GM12878 (cell line): ENCODE measurements at regions not wholly inside any gene's neighbourhood (a gene's known extent, or its start where the extent isn't known, plus 50 kb on each side); places are given as distances from the start of the nearest gene placed in this dataset.

Experiments
- ATAC-seq: fragments of 200-7000 bp; cut with Tn5 transposase; 3 replicates; pipeline ENCODE4 v1.9.1; 2020; ENCODE audit warnings: mild to moderate bottlenecking, moderate library complexity
- BruUV-seq: library from RNA; stranded (reverse); fragments of 400-500 nt; replicated peaks from 2 replicates; lab custom pipeline; 2021; lab: Mats Ljungman, UMichigan
- CTCF ChIA-PET: fragments of 300-600 bp; sonication (Branson Sonifier 250); formaldehyde crosslinking; extraction: SDS; loops from one replicate; lab custom pipeline; 2021; ENCODE audit warnings: inconsistent platforms; lab: Yijun Ruan, JAX
- POLR2A ChIA-PET: fragments of 350-600 bp; formaldehyde crosslinking; extraction: SDS; loops from one replicate; lab custom pipeline; 2021; ENCODE audit warnings: inconsistent platforms; lab: Charles Lee
- RAD21 ChIA-PET: fragments of 300-600 bp; sonication (Branson Sonifier 250); formaldehyde crosslinking; loops from one replicate; lab custom pipeline; 2023; ENCODE audit warnings: antibody characterized with exemption; ENCODE audit not compliant: unreplicated experiment; lab: Charles Lee
- SMC1A ChIA-PET: fragments of 300-600 bp; sonication (Branson Sonifier 250); formaldehyde crosslinking; loops from one replicate; lab custom pipeline; 2023; ENCODE audit not compliant: unreplicated experiment, uncharacterized antibody; lab: Charles Lee
- DNase-seq: peaks from one replicate; pipeline ENCODE4 v3.0.0-alpha.2; 2011; ENCODE audit warnings: low read depth, low spot score
- FAIRE-seq: peaks from 3 replicates; lab custom pipeline; 2011; peaks lifted over from hg19 to GRCh38; lab: Jason Lieb, UNC
- H2AFZ ChIP-seq: 2 replicates; pipeline ENCODE4 v1.6.0; 2011; ENCODE audit warnings: low read depth, low read length, control low read depth; ENCODE audit not compliant: control insufficient read depth
- H3K27ac ChIP-seq: 2 replicates; pipeline ENCODE4 v1.5.1; 2011; ENCODE audit warnings: control low read depth; ENCODE audit not compliant: control insufficient read depth, insufficient read depth
- H3K27me3 ChIP-seq, 2 experiments: replicated peaks in 1 of 2; 2 replicates each; pipeline versions ENCODE4 v1.6.0 to v1.6.1; 2011; ENCODE audit warnings: low read length in 1 of 2; ENCODE audit not compliant: control insufficient read depth in 2 of 2, insufficient read depth in 2 of 2
- H3K36me3 ChIP-seq, 2 experiments: 2 replicates each; pipeline ENCODE4 v1.5.1; 2011; ENCODE audit warnings: low read length in 1 of 2; ENCODE audit not compliant: control insufficient read depth in 2 of 2, insufficient read depth in 2 of 2
- H3K4me1 ChIP-seq: 2 replicates; pipeline ENCODE4 v1.6.1; 2011; ENCODE audit warnings: mild to moderate bottlenecking, low read length, moderate library complexity, mixed read lengths; ENCODE audit not compliant: control insufficient read depth, insufficient read depth
- H3K4me2 ChIP-seq: 2 replicates; pipeline ENCODE4 v1.6.0; 2011; ENCODE audit warnings: control low read depth; ENCODE audit not compliant: control insufficient read depth, insufficient read depth
- H3K4me3 ChIP-seq: fragments of 200-600 bp; sonication (generic); 2 replicates; pipeline ENCODE4 v1.5.1; 2016
- H3K79me2 ChIP-seq: 2 replicates; pipeline ENCODE4 v1.6.0; 2011; ENCODE audit warnings: low read length; ENCODE audit not compliant: control insufficient read depth, insufficient read depth
- H3K9ac ChIP-seq: 2 replicates; pipeline ENCODE4 v1.8.0; 2011; ENCODE audit warnings: low read length, control low read depth, mixed read lengths; ENCODE audit not compliant: control insufficient read depth, insufficient read depth
- H3K9me3 ChIP-seq: replicated peaks from 3 replicates; pipeline ENCODE4 v1.5.1; 2011; ENCODE audit warnings: mild to moderate bottlenecking, low read length; ENCODE audit not compliant: control insufficient read depth, insufficient read depth
- H4K20me1 ChIP-seq: 2 replicates; pipeline ENCODE4 v1.6.0; 2011; ENCODE audit not compliant: control insufficient read depth, insufficient read depth
- ASH2L ChIP-seq: fragments of 300-600, 200-600 bp; sonication (generic); IDR thresholded peaks from 2 replicates; pipeline ENCODE4 v1.6.1; 2017; ENCODE audit warnings: low read depth, mild to moderate bottlenecking, borderline replicate concordance
- ATF3 ChIP-seq: IDR thresholded peaks from 2 replicates; pipeline ENCODE4 v1.6.1; 2011; ENCODE audit warnings: low read depth, mild to moderate bottlenecking, low read length, moderate library complexity, borderline replicate concordance; ENCODE audit errors: extremely low read depth
- CBX5 ChIP-seq: sonication (generic); IDR thresholded peaks from 2 replicates; pipeline ENCODE4 v1.6.1; 2016; ENCODE audit warnings: low read depth, moderate library complexity, mild to moderate bottlenecking, inconsistent platforms
- EED ChIP-seq: sonication (generic); IDR thresholded peaks from 2 replicates; pipeline ENCODE4 v1.6.1; 2016; ENCODE audit warnings: antibody characterized with exemption, low read depth
- EP300 ChIP-seq, 2 experiments: fragments of 150-350 bp in 1 of 2; IDR thresholded peaks; 2 replicates each; pipeline ENCODE4 v1.6.1; 2011 to 2012; ENCODE audit warnings: low read depth in 2 of 2, low read length in 2 of 2, borderline replicate concordance in 1 of 2, improper control_type of control experiment in 1 of 2, inconsistent platforms in 1 of 2; ENCODE audit not compliant: control insufficient read depth in 1 of 2
- ETV6 ChIP-seq, 2 experiments: fragments of 450-650 bp in 1 of 2; IDR thresholded peaks in 1 of 2; conservative IDR thresholded peaks in 1 of 2; 2 replicates each; pipeline ENCODE4 v1.6.1; 2014; ENCODE audit warnings: antibody characterized with exemption in 1 of 2, borderline replicate concordance in 1 of 2, low read depth in 1 of 2, mild to moderate bottlenecking in 1 of 2, moderate library complexity in 1 of 2
- IRF4 ChIP-seq: IDR thresholded peaks from 2 replicates; pipeline ENCODE4 v1.6.1; 2011; ENCODE audit warnings: low read depth, low read length
- MEF2B ChIP-seq: fragments of 450-650 bp; IDR thresholded peaks from 2 replicates; pipeline ENCODE4 v1.6.1; 2018; ENCODE audit warnings: mild to moderate bottlenecking, moderate library complexity; ENCODE audit not compliant: partially characterized antibody, poor library complexity, severe bottlenecking
- MYC ChIP-seq: IDR thresholded peaks from 2 replicates; pipeline ENCODE4 v1.6.1; 2011; ENCODE audit warnings: mild to moderate bottlenecking, low read length, moderate library complexity, inconsistent platforms; ENCODE audit not compliant: insufficient read depth, insufficient replicate concordance, insufficient read length, severe bottlenecking
- NBN ChIP-seq: fragments of 450-650 bp; IDR thresholded peaks from 2 replicates; pipeline ENCODE4 v1.6.1; 2016
- NR2F1 ChIP-seq: fragments of 450-650 bp; conservative IDR thresholded peaks from 2 replicates; pipeline ENCODE4 v1.6.1; 2017; ENCODE audit warnings: mild to moderate bottlenecking
- PAX5 ChIP-seq: IDR thresholded peaks from 2 replicates; pipeline ENCODE4 v1.6.1; 2011; ENCODE audit warnings: low read depth, low read length, borderline replicate concordance
- RUNX3 ChIP-seq: IDR thresholded peaks from 2 replicates; pipeline ENCODE4 v1.6.1; 2012; ENCODE audit warnings: low read length, inconsistent platforms
- SMARCA5 ChIP-seq: fragments of 450-650 bp; IDR thresholded peaks from 2 replicates; pipeline ENCODE4 v1.6.1; 2017; ENCODE audit warnings: mild to moderate bottlenecking
- SRF ChIP-seq, 2 experiments: IDR thresholded peaks; 2 replicates each; pipeline ENCODE4 v1.6.1; 2011; ENCODE audit warnings: low read depth in 2 of 2, low read length in 2 of 2, mild to moderate bottlenecking in 1 of 2, moderate library complexity in 1 of 2
- STAT1 ChIP-seq: fragments of 450-650 bp; conservative IDR thresholded peaks from 2 replicates; pipeline ENCODE4 v1.6.1; 2014; ENCODE audit warnings: antibody characterized with exemption, mild to moderate bottlenecking
- TARDBP ChIP-seq: IDR thresholded peaks from 2 replicates; pipeline ENCODE4 v1.6.1; 2016; ENCODE audit warnings: borderline replicate concordance
- TCF3 ChIP-seq: IDR thresholded peaks from 2 replicates; pipeline ENCODE4 v1.6.1; 2012; ENCODE audit warnings: low read depth, mild to moderate bottlenecking, low read length, borderline replicate concordance; ENCODE audit not compliant: insufficient read depth
- USF1 ChIP-seq: IDR thresholded peaks from 2 replicates; pipeline ENCODE4 v1.6.1; 2011; ENCODE audit warnings: borderline replicate concordance, low read depth, mild to moderate bottlenecking, moderate library complexity, mixed read lengths, low read length; ENCODE audit not compliant: insufficient read depth; ENCODE audit errors: extremely low read length
- WGBS: methylation state at CpG from one replicate; pipeline ENCODE4 v1.1.6; 2016; ENCODE audit warnings: low lambda C conversion rate; ENCODE audit not compliant: insufficient replicate concordance, insufficient coverage; ENCODE audit errors: missing lambda C conversion rate; 5-methylcytosine and 5-hydroxymethylcytosine counted together
- in situ Hi-C: fragments of 300-500 bp; cut with MboI; formaldehyde crosslinking; loops from 9 replicates; pipeline ENCODE4 v1.14.3; 2018; ENCODE audit warnings: mixed read lengths
- intact Hi-C: fragments of 100-400 bp; cut with micrococcal nuclease; formaldehyde crosslinking; loops from one replicate; pipeline ENCODE4 v1.14.2; 2022; ENCODE audit not compliant: unreplicated experiment
- TF ChIP-seq, protein P1 (sequence below): IDR thresholded peaks from 2 replicates; pipeline ENCODE4 v1.6.1; 2012; ENCODE audit warnings: mild to moderate bottlenecking, low read depth, low read length

GRCh38 chr5:65072850-65073249, 304.1 kb downstream of the CWC27 start:
- ChIA-PET CTCF (interaction anchor here (1.0 to 7.0 kb wide), 11 partner anchors 8 to 410 kb away, joined by 3 to 61 read pairs (median 5); partner anchors contain the start of gene ADAMTS6), POLR2A (interaction anchor here (0.6 to 1.9 kb wide), 3 partner anchors 10 to 408 kb away, joined by 3 to 5 read pairs (median 5); no protein-coding TSS in a partner anchor)
- TF ChIP-seq EED: peak; percentile 56; the same call in 1 of the 2 replicates
- no peak for TF ChIP-seq ETV6 (conservative IDR thresholded peaks at IDR 0.05 in 1 of 2, IDR thresholded peaks at IDR 0.05 in 1 of 2; ENCODE audit: borderline replicate concordance in 1 of 2, low read depth in 1 of 2)
- no peak for TF ChIP-seq IRF4
- peak; percentile 35 for TF ChIP-seq USF1
- TF ChIP-seq RUNX3: no peak
- TF ChIP-seq TARDBP: no peak
- no peak for TF ChIP-seq NBN
- TF ChIP-seq SRF (IDR thresholded peaks at IDR 0.05; ENCODE audit: low read depth in 2 of 2, low read length in 2 of 2): 0 out of 4 replicates have a peak, but pooled peaks of 1 of the 2 experiments have one; percentile 47
- TF ChIP-seq SMARCA5: no peak
- TF ChIP-seq PAX5: no peak
- TF ChIP-seq, protein P1, sequence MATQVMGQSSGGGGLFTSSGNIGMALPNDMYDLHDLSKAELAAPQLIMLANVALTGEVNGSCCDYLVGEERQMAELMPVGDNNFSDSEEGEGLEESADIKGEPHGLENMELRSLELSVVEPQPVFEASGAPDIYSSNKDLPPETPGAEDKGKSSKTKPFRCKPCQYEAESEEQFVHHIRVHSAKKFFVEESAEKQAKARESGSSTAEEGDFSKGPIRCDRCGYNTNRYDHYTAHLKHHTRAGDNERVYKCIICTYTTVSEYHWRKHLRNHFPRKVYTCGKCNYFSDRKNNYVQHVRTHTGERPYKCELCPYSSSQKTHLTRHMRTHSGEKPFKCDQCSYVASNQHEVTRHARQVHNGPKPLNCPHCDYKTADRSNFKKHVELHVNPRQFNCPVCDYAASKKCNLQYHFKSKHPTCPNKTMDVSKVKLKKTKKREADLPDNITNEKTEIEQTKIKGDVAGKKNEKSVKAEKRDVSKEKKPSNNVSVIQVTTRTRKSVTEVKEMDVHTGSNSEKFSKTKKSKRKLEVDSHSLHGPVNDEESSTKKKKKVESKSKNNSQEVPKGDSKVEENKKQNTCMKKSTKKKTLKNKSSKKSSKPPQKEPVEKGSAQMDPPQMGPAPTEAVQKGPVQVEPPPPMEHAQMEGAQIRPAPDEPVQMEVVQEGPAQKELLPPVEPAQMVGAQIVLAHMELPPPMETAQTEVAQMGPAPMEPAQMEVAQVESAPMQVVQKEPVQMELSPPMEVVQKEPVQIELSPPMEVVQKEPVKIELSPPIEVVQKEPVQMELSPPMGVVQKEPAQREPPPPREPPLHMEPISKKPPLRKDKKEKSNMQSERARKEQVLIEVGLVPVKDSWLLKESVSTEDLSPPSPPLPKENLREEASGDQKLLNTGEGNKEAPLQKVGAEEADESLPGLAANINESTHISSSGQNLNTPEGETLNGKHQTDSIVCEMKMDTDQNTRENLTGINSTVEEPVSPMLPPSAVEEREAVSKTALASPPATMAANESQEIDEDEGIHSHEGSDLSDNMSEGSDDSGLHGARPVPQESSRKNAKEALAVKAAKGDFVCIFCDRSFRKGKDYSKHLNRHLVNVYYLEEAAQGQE: no peak
- TF ChIP-seq ASH2L: no peak
- TF ChIP-seq NR2F1: no peak
- no peak for TF ChIP-seq CBX5
- no peak for TF ChIP-seq MEF2B
- no peak for TF ChIP-seq MYC
- TF ChIP-seq TCF3: no peak
- TF ChIP-seq STAT1: no peak
- 0 out of 2 replicates have a peak, but pooled peaks have one; percentile 6 for TF ChIP-seq ATF3
- TF ChIP-seq EP300 (IDR thresholded peaks at IDR 0.05; ENCODE audit: borderline replicate concordance in 1 of 2, control insufficient read depth in 1 of 2, low read depth in 2 of 2, low read length in 2 of 2): no peak

More at GRCh38 chr5:65072850-65073249, 304.1 kb downstream of the CWC27 start:
- ChIA-PET SMC1A (interaction anchor here (0.7 to 25.4 kb wide), 14 partner anchors 10 to 408 kb away, joined by 3 to 614 read pairs (median 4); partner anchors contain the start of gene ADAMTS6), RAD21 (interaction anchor here (0.7 to 11.0 kb wide), 7 partner anchors 13 to 408 kb away, joined by 3 to 123 read pairs (median 19); partner anchors contain the start of gene ADAMTS6)
- no peaks in the 10 kb centered on the region for H3K79me2 ChIP-seq
- peak overlapping the region; percentile 11 for H2AFZ ChIP-seq
- no peak overlapping the region for H3K4me3 ChIP-seq
- no peak overlapping the region for H3K9ac ChIP-seq
- DNase-seq: no peak
- intact Hi-C loops: loop anchor here (10.0 kb wide), 1 partner anchor 258 kb away; no protein-coding TSS in a partner anchor
- no peak for FAIRE-seq
- no TSS peak for BruUV-seq
- 11% methylated on average over 8 of the region's 8 CpGs for WGBS
- H3K27ac ChIP-seq: no peak overlapping the region
- H3K36me3 ChIP-seq: no peaks in the 10 kb centered on the region
- H3K27me3 ChIP-seq: no peaks in the 10 kb centered on the region
- in situ Hi-C loops: loop anchor here (25.0 kb wide), 1 partner anchor 886 kb away; no protein-coding TSS in a partner anchor
- H3K4me1 ChIP-seq: peaks cover 39% of the 10 kb centered on the region
- no peaks in the 10 kb centered on the region for H4K20me1 ChIP-seq
- no peaks in the 10 kb centered on the region for H3K9me3 ChIP-seq
- no peak for ATAC-seq
- H3K4me2 ChIP-seq: no peak overlapping the region
